Upper lobe of left lung (tissue), 6 donors: ENCODE measurements at regions not wholly inside any gene's neighbourhood (a gene's known extent, or its start where the extent isn't known, plus 50 kb on each side); places are given as distances from the start of the nearest gene placed in this dataset.

Source experiments
- ATAC-seq, 2 donors: fragments of 200-7000 bp; cut with Tn5 transposase; one replicate each; pipeline ENCODE4 v1.9.1; 2022; ENCODE audit warnings: mild to moderate bottlenecking in 2 of 2, moderate library complexity in 2 of 2; ENCODE audit not compliant: low FRiP score in 2 of 2
- DNase-seq, 2 donors: peaks; one replicate each; pipeline ENCODE4 v3.0.0-alpha.2; 2019 to 2020
- H3K27ac ChIP-seq, 4 donors: fragments of 200-600 bp; sonication (generic); one replicate each; pipeline ENCODE4 v1.5.1; 2016 to 2019
- H3K27me3 ChIP-seq, 4 donors: fragments of 200-600 bp; sonication (generic); one replicate each; pipeline ENCODE4 v1.5.1; 2017 to 2019
- H3K36me3 ChIP-seq, 4 donors: fragments of 200-600 bp; sonication (generic); one replicate each; pipeline ENCODE4 v1.5.1; 2016 to 2019
- H3K4me1 ChIP-seq, 4 donors: fragments of 200-600 bp; sonication (generic); one replicate each; pipeline ENCODE4 v1.5.1; 2018 to 2019
- H3K4me3 ChIP-seq, 4 donors: fragments of 200-600 bp; sonication (generic); one replicate each; pipeline ENCODE4 v1.5.1; 2017 to 2019; ENCODE audit warnings: mild to moderate bottlenecking in 2 of 4, moderate library complexity in 1 of 4
- H3K9me3 ChIP-seq, 4 donors: fragments of 200-600 bp; sonication (generic); one replicate each; pipeline ENCODE4 v1.5.1; 2018 to 2019
- CTCF ChIP-seq, 6 experiments: fragments of 450-650 bp in 4 of 6; fragments of 200-600 bp in 2 of 6; sonication (generic) in 2 of 6; IDR thresholded peaks; one replicate each; pipeline ENCODE4 v1.5.1; 2016 to 2019; ENCODE audit warnings: antibody characterized with exemption in 6 of 6
- EP300 ChIP-seq, 4 donors: sonication (generic); formaldehyde crosslinking; IDR thresholded peaks; one replicate each; pipeline ENCODE4 v1.5.1; 2017; ENCODE audit warnings: antibody characterized with exemption in 4 of 4, control low read depth in 2 of 4
- POLR2A ChIP-seq, 4 donors: fragments of 450-650 bp; IDR thresholded peaks; one replicate each; pipeline ENCODE4 v1.5.1; 2016 to 2017; ENCODE audit warnings: antibody characterized with exemption in 4 of 4, mild to moderate bottlenecking in 2 of 4
- POLR2AphosphoS5 ChIP-seq, 2 donors: sonication (generic); formaldehyde crosslinking; IDR thresholded peaks; one replicate each; pipeline ENCODE4 v1.5.1; 2017; ENCODE audit warnings: antibody characterized with exemption in 2 of 2
- WGBS, 2 donors: methylation state at CpG; one replicate each; pipeline ENCODE4 v1.1.5; 2017 to 2018; 5-methylcytosine and 5-hydroxymethylcytosine counted together
- donor health status: DM: no; HTN: no; CAD: no; lungs with moderate emphysema.
- donor health status: DM: no; HTN: yes; CAD: no; lungs with severe emphysema.

- Histone ChIP-seq H3K27me3 (no peaks in the 10 kb centered on the region), H3K36me3 (no peaks in the 10 kb centered on the region), H3K9me3 (no peaks in the 10 kb centered on the region), H3K27ac (no peak overlapping the region), H3K4me3 (no peak overlapping the region), H3K4me1 (no peaks in the 10 kb centered on the region)
- DNase-seq (no peak), ATAC-seq (no peak)
- TF ChIP-seq EP300 (IDR thresholded peaks at IDR 0.05) (no peak), POLR2AphosphoS5 (IDR thresholded peaks at IDR 0.05) (no peak), CTCF (IDR thresholded peaks at IDR 0.05) (no peak), POLR2A (IDR thresholded peaks at IDR 0.05) (no peak)
- 82 to 84% methylated on average over 4 of the region's 4 CpGs for WGBS, 2 donors
These were observed 201.1 kb downstream of the SOX9 start for GRCh38 chr17:72321896-72322295.

GRCh38 chr17:72332367-72332766, 211.5 kb downstream of the SOX9 start:
- Histone ChIP-seq H3K4me3 (no peak overlapping the region), H3K27ac (no peak overlapping the region), H3K9me3 (no peaks in the 10 kb centered on the region), H3K27me3 (no peaks in the 10 kb centered on the region), H3K4me1 (no peaks in the 10 kb centered on the region), H3K36me3 (no peaks in the 10 kb centered on the region)
- 71 to 88% methylated on average over 3 of the region's 3 CpGs for WGBS, 2 donors
- TF ChIP-seq POLR2A (IDR thresholded peaks at IDR 0.05) = no peak
- TF ChIP-seq POLR2AphosphoS5 (IDR thresholded peaks at IDR 0.05) = no peak
- no peak for TF ChIP-seq CTCF (IDR thresholded peaks at IDR 0.05)
- no peak for TF ChIP-seq EP300 (IDR thresholded peaks at IDR 0.05)
- ATAC-seq (no peak), DNase-seq (no peak)

GRCh38 chr17:72333570-72333969, 212.8 kb downstream of the SOX9 start:
- Histone ChIP-seq H3K4me3 (no peak overlapping the region), H3K27me3 (no peaks in the 10 kb centered on the region), H3K36me3 (no peaks in the 10 kb centered on the region), H3K9me3 (no peaks in the 10 kb centered on the region), H3K27ac (no peak overlapping the region), H3K4me1 (peaks cover 0 to 4% (median 2%) of the 10 kb centered on the region in 4 donors)
- DNase-seq (no peak), ATAC-seq (no peak)
- TF ChIP-seq CTCF (IDR thresholded peaks at IDR 0.05) (no peak), POLR2AphosphoS5 (IDR thresholded peaks at IDR 0.05) (no peak), EP300 (IDR thresholded peaks at IDR 0.05) (no peak), POLR2A (IDR thresholded peaks at IDR 0.05) (no peak)
- WGBS, 2 donors = 69 to 76% methylated on average over 2 of the region's 2 CpGs

GRCh38 chr17:72334205-72334604, 213.4 kb downstream of the SOX9 start:
- Histone ChIP-seq H3K4me3 (no peak overlapping the region), H3K27ac (no peak overlapping the region), H3K9me3 (no peaks in the 10 kb centered on the region), H3K36me3 (no peaks in the 10 kb centered on the region), H3K27me3 (no peaks in the 10 kb centered on the region), H3K4me1 (peaks cover 0 to 10% (median 9%) of the 10 kb centered on the region in 4 donors)
- DNase-seq = no peak
- no peak for ATAC-seq
- TF ChIP-seq POLR2AphosphoS5 (IDR thresholded peaks at IDR 0.05) (no peak), CTCF (IDR thresholded peaks at IDR 0.05) (no peak), EP300 (IDR thresholded peaks at IDR 0.05) (no peak), POLR2A (IDR thresholded peaks at IDR 0.05) (no peak)
- WGBS, 2 donors = 69% methylated on average over 3 of the region's 3 CpGs

- no peaks in the 10 kb centered on the region for H3K9me3 ChIP-seq
- DNase-seq = no peak
- TF ChIP-seq POLR2A (IDR thresholded peaks at IDR 0.05) (no peak), CTCF (IDR thresholded peaks at IDR 0.05) (no peak), POLR2AphosphoS5 (IDR thresholded peaks at IDR 0.05) (no peak), EP300 (IDR thresholded peaks at IDR 0.05) (no peak)
- H3K4me3 ChIP-seq = no peak overlapping the region
- no peak for ATAC-seq
- H3K27ac ChIP-seq = no peak overlapping the region
- no peaks in the 10 kb centered on the region for H3K27me3 ChIP-seq
- peaks cover 0 to 11% (median 9%) of the 10 kb centered on the region in 4 donors for H3K4me1 ChIP-seq
- WGBS, 2 donors = 46 to 63% methylated on average over 11 of the region's 11 CpGs
- no peaks in the 10 kb centered on the region for H3K36me3 ChIP-seq
These were observed 215.4 kb downstream of the SOX9 start for GRCh38 chr17:72336026-72336803.
